ENCODE measurements at regions not wholly inside any gene's neighbourhood (a gene's known extent, or its start where the extent isn't known, plus 50 kb on each side); places are given as distances from the start of the nearest gene placed in this dataset.

GRCh38 chr19:31906111-31906871 is 439.1 kb upstream of the ZNF507 start:
- DNase-seq: no peak
- intact Hi-C loops (cut with DNase I): no loop called here

- no peak for DNase-seq
- intact Hi-C loops (cut with DNase I): no loop called here
Measured at GRCh38 chr19:31907661-31908060, 437.7 kb upstream of the ZNF507 start.

- intact Hi-C loops (cut with DNase I): no loop called here
Measured at GRCh38 chr19:31908080-31908479, 437.3 kb upstream of the ZNF507 start.

DNA sequence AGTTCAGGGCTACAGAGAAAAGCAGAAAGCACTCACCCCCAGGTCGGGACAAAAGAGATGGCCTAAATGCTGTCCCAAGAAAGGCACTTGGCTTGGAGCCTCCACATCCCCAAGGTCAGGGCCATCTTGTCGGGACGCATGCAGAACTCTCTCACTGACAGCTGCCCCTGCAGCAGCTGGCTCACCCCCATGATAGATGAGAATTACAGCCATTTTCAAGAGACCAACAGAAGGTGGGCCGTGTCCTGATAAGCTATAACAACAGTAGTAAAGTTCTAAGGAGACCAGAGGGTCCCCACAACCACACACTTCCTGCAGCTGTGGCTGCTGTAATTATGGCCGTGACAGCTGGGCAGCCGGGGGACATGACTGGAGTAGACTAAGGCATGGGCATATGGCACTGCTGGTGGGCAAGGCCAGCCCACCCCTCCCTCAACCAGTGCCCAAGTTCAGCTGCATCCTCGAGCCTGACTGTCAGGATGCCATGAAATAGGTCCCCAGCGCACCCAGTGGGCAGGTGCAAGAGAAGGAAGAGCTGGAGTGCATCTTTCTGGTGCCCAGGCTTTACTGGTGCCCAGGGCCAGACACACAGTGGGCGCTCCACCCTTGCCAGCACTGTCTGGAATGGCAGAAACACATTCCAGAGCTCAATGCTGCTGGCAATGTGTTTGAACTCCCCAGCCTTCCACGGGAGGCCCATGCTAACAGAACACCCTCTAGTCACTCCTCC is 436.7 kb upstream of the ZNF507 start:
- no peak for DNase-seq
- intact Hi-C loops (cut with DNase I): no loop called here

More at GRCh38 chr19:31908080-31908479, 437.3 kb upstream of the ZNF507 start:
- DNase-seq: no peak

GRCh38 chr19:31910224-31910623 is 435.2 kb upstream of the ZNF507 start:
- intact Hi-C loops (cut with DNase I): no loop called here
- DNase-seq: no peak

DNA sequence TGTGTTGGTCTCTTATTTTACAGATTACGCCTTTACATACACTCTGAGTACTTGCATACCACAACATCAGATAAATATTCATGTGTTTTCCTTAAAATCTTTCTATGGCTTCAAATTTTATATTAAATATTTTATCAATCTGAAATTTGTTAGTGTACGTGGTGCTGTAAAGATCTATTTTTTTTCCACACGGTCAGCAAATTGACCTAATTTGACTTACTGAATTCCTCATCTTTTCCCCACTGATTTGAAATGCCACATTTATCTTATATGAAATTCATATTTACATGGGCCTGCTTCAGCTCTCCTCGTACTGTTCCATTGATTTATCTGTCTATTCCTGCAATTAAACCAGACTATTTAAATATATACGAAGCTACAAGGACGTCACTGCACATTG is 433.8 kb upstream of the ZNF507 start:
- DNase-seq: no peak
- intact Hi-C loops (cut with DNase I): no loop called here

GRCh38 chr19:31913103-31913661 is 432.2 kb upstream of the ZNF507 start:
- intact Hi-C loops (cut with DNase I): no loop called here
- no peak for DNase-seq

- DNase-seq: no peak
- intact Hi-C loops (cut with DNase I): no loop called here
Measured at GRCh38 chr19:31930401-31930800, 415.0 kb upstream of the ZNF507 start.

DNA sequence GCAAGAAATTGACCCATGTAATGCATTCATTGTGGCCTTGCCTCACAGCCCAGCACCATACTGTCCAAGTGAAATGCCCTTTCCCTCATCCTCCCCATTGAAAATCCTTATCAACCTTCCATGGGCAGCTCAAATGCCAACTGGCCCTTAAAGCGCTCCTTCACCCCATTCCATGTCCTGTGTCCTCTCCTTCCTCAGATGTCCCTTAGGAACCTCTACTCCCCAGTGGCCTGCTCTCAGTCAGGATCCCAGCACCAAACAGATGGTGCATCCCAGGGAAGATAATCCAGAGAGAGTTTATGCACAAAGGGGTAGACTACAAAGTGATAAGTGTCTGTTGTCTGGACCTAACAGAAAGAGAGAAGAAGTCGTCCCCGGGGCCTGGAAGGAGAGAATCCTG is 407.4 kb upstream of the ZNF507 start:
- intact Hi-C loops (cut with DNase I): no loop called here

GRCh38 chr19:31938675-31939074 is 406.7 kb upstream of the ZNF507 start:
- no peak for DNase-seq
- intact Hi-C loops (cut with DNase I): no loop called here

More for the DNA sequence above, 407.4 kb upstream of the ZNF507 start:
- no peak for DNase-seq

- no peak for DNase-seq
- intact Hi-C loops (cut with DNase I): no loop called here
Measured at GRCh38 chr19:31940396-31940795, 405.0 kb upstream of the ZNF507 start.

- no peak for DNase-seq
- intact Hi-C loops (cut with DNase I): no loop called here
Measured at GRCh38 chr19:31943191-31943661, 402.2 kb upstream of the ZNF507 start.

GRCh38 chr19:31943778-31944177 is 401.6 kb upstream of the ZNF507 start:
- intact Hi-C loops (cut with DNase I): no loop called here
- DNase-seq: no peak

- no peak for DNase-seq
- intact Hi-C loops (cut with DNase I): no loop called here
Measured at GRCh38 chr19:31944326-31944725, 401.1 kb upstream of the ZNF507 start.

DNA sequence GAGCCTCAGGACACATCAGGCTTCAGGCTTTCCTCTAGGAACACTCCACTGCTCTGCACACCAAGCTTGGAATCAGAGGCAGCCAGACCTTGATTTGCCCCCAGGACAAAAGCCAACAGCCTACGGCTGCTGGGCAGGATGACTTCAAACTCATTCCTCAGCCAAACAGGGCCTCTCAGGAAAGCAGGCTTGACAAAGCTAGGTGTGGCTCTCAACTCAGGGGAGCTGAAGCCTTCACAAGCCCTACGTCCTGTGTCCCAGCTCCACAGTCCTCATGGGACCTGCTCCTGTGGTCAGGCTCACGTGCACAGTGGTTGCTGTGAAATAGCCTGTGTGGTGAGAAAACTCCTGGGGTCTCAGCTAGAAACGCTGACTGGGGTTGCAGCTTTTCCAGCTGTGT is 398.9 kb upstream of the ZNF507 start:
- intact Hi-C loops (cut with DNase I): no loop called here
- no peak for DNase-seq

DNA sequence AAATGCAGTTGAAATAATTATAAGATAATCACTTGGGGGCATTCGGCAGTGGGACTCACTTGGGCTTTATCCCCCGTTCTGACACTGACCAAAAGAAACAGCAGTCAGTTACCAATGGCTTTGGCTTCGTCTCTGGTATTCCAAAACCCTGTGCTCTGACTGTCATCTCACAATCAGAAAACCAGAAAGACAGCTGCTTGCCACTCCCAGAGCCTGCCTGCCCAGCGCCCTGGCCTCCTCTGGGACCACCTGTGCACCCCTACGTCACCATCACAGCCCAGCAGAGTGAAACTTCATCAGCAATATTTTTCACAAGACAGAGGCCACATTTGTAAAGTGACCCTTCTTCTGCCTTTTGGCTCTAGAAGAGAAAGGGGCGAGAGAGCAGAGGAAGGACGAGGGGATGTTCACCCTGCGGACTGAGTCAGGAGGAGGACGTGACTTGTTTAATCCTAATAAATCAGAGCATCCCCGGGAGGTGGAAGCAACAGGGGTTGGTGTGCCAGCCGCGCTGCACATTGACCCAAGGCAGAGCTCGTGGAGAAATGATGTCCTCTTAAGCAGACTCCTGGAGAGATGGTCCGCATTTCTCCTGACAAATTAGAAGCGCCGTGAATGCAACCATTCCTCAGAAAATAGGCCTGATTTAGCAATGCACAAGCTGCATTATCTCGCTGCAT is 397.8 kb upstream of the ZNF507 start:
- DNase-seq: no peak
- intact Hi-C loops (cut with DNase I): no loop called here

DNA sequence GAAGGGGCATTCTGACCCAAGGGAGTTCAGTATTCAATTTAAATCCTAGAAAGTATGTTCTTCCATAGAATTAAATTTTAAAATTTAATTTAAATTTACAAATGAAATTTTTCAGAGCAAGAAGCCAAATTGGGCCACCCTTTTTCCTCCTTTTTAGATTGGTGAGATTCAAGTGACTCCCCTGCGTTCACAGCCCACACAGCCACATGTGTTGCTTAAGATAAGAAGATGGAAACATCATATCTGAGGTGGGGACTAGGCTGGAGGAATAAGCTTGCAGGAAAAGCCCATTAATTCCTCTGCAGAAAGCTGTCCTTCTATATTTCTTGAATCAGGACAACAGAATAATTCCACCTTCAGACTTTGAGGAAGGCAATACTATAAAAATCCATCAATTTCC is 392.7 kb upstream of the ZNF507 start:
- intact Hi-C loops (cut with DNase I): no loop called here
- DNase-seq: no peak

- intact Hi-C loops (cut with DNase I): no loop called here
- no peak for DNase-seq
Measured at GRCh38 chr19:31955061-31955460, 390.3 kb upstream of the ZNF507 start.

GRCh38 chr19:31955884-31956283 is 389.5 kb upstream of the ZNF507 start:
- intact Hi-C loops (cut with DNase I): no loop called here
- no peak for DNase-seq

GRCh38 chr19:31956771-31957392 is 388.5 kb upstream of the ZNF507 start:
- intact Hi-C loops (cut with DNase I): no loop called here
- no peak for DNase-seq

DNA sequence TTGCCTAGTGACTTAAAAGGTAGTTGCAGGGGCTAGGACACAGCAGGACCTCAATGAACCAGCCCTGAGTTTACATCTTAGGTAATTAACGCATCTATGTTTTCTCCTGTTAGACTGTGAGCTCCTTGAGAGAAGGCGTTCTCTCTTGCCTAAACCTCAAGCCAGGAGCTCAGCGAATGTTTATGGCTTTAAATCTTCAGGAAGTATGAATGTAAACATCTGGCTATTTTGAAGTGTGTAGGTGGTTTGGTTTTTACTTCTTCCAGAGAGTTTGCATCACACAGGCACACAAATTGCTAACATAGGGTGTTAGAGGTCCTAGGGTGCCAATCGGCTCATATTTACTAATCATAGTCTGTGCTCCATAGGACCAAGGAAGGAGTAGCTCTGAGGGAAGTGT is 387.7 kb upstream of the ZNF507 start:
- no peak for DNase-seq
- intact Hi-C loops (cut with DNase I): no loop called here

All from posterior cingulate gyrus (tissue), 11 donors.